ENCODE measurements at regions not wholly inside any gene's neighbourhood (a gene's known extent, or its start where the extent isn't known, plus 50 kb on each side); places are given as distances from the start of the nearest gene placed in this dataset.
"Not testable (repeated sequence)": the region's sequence is repeated elsewhere in the genome, so short reads cannot be mapped to it uniquely, and the experiment has no call there.

- DNase-seq (ENCODE audit: low spot score) = no peak
Observed at GRCh38 chr12:119931402-119931801, 54.3 kb upstream of the CIT start.

GRCh38 chr12:119932921-119933320, 55.8 kb upstream of the CIT start:
- no peak for DNase-seq (ENCODE audit: low spot score)

GRCh38 chr12:119934780-119935179, 54.3 kb upstream of the BICDL1 start:
- DNase-seq (ENCODE audit: low spot score) = not testable (repeated sequence)

DNA sequence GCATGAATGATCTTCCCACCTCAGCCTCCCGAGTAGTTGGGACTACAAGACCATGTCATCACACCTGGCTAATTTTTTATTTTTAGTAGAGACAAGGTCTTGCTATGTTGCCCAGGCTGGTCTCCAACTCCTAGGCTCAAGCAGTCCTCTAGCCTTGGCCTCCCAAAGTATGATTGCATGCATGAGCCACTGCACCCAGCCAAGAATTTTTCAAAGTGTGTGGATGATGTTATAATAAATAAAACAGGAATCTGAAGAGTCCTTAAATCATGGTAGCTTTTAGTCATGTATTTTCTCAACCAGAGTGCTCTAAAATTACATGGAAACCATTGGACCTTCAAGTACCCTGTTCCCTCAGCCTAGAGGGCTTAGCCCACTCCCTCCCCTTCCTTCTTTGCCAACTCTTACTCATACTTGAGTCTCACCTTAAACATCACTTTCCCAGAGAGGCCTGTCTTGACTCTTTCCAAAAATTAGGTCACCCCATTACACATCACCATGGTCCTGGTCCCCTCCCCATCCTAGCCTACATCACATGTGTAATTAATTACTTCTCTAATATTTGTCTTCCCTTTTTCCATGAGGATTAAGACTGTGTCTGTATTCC, 52.2 kb upstream of the BICDL1 start:
- no peak for DNase-seq (ENCODE audit: low spot score)

- DNase-seq (ENCODE audit: low spot score) = peak; percentile 68
Observed at GRCh38 chr12:119938049-119938667, 50.9 kb upstream of the BICDL1 start.
